HepG2 (cell line): ENCODE measurements at regions not wholly inside any gene's neighbourhood (a gene's known extent, or its start where the extent isn't known, plus 50 kb on each side); places are given as distances from the start of the nearest gene placed in this dataset.
A peak's percentile ranks its signal among the peaks of the same experiment; 100 is the strongest.

ENCODE experiments used
- ATAC-seq: fragments of 200-7000 bp; cut with Tn5 transposase; 3 replicates; pipeline ENCODE4 v1.9.1; 2020; ENCODE audit warnings: mild to moderate bottlenecking, moderate library complexity
- BruUV-seq: library from RNA; stranded (reverse); fragments of 400-500 nt; replicated peaks from 2 replicates; lab custom pipeline; 2021; lab: Mats Ljungman, UMichigan
- CTCF ChIA-PET: fragments of 300-600 bp; formaldehyde crosslinking; extraction: SDS; loops from one replicate; lab custom pipeline; 2021; ENCODE audit warnings: low total read pairs, inconsistent platforms, low intra/inter-chr PET ratio; lab: Yijun Ruan, JAX
- POLR2A ChIA-PET: fragments of 350-600 bp; sonication (Branson Sonifier 250); formaldehyde crosslinking; loops from one replicate; lab custom pipeline; 2020; ENCODE audit warnings: antibody characterized with exemption, inconsistent platforms; lab: Yijun Ruan, JAX
- DNase-seq: peaks from one replicate; pipeline ENCODE4 v3.0.0-alpha.2; 2015; ENCODE audit warnings: low spot score
- FAIRE-seq: peaks from 3 replicates; lab custom pipeline; 2011; peaks lifted over from hg19 to GRCh38; lab: Jason Lieb, UNC
- H2AFZ ChIP-seq: one replicate; pipeline ENCODE4 v1.6.1; 2011; ENCODE audit warnings: low read length, inconsistent platforms
- H3K27ac ChIP-seq: fragments of 300-600 bp; 3 replicates; pipeline ENCODE4 v1.8.0; 2011; ENCODE audit warnings: mixed run types, mild to moderate bottlenecking, mixed read lengths, low read length, inconsistent platforms; ENCODE audit not compliant: insufficient read depth; ENCODE audit errors: extremely low read length
- H3K27me3 ChIP-seq, 2 experiments: fragments of 200-600 bp in 1 of 2; 2 replicates in 1 of 2; 3 replicates in 1 of 2; pipeline versions ENCODE4 v1.6.0 to v1.8.0; 2011; ENCODE audit warnings: low read length in 2 of 2, mild to moderate bottlenecking in 2 of 2, moderate library complexity in 2 of 2, inconsistent platforms in 1 of 2; ENCODE audit not compliant: insufficient read depth in 2 of 2, control insufficient read depth in 1 of 2
- H3K36me3 ChIP-seq, 2 experiments: fragments of 200-600 bp in 1 of 2; replicated peaks in 1 of 2; 2 replicates in 1 of 2; 3 replicates in 1 of 2; pipeline versions ENCODE4 v1.5.1 to v1.8.0; 2011; ENCODE audit warnings: low read length in 2 of 2, inconsistent platforms in 1 of 2; ENCODE audit not compliant: insufficient read depth in 2 of 2, control insufficient read depth in 1 of 2
- H3K4me1 ChIP-seq: 2 replicates; pipeline ENCODE4 v1.5.1; 2012; ENCODE audit warnings: low read length, inconsistent platforms; ENCODE audit not compliant: insufficient read depth
- H3K4me2 ChIP-seq: 2 replicates; pipeline ENCODE4 v1.6.0; 2011; ENCODE audit warnings: low read depth, low read length, inconsistent platforms
- H3K4me3 ChIP-seq, 3 experiments: fragments of 200-600 bp in 1 of 3; sonication (generic), shearing (Covaris generic) in 1 of 3; replicated peaks in 1 of 3; 2 replicates each; pipeline ENCODE4 v1.5.1; 2011 to 2016; ENCODE audit warnings: low read length in 3 of 3, inconsistent platforms in 2 of 3, low read depth in 2 of 3, mild to moderate bottlenecking in 2 of 3, control low read depth in 1 of 3, mixed read lengths in 1 of 3; ENCODE audit not compliant: insufficient read depth in 1 of 3
- H3K79me2 ChIP-seq: one replicate; pipeline ENCODE4 v1.6.1; 2011; ENCODE audit warnings: low read length, inconsistent platforms; ENCODE audit not compliant: insufficient read depth
- H3K9ac ChIP-seq: 2 replicates; pipeline ENCODE4 v1.6.0; 2011; ENCODE audit warnings: mild to moderate bottlenecking, low read depth, low read length, inconsistent platforms; ENCODE audit not compliant: insufficient read depth
- H3K9me3 ChIP-seq: 2 replicates; pipeline ENCODE4 v1.5.1; 2012; ENCODE audit warnings: mild to moderate bottlenecking, low read length
- H4K20me1 ChIP-seq: 2 replicates; pipeline ENCODE4 v1.6.0; 2011; ENCODE audit warnings: inconsistent platforms, mild to moderate bottlenecking, low read length, moderate library complexity; ENCODE audit not compliant: insufficient read depth
- FOXA1 ChIP-seq, 2 experiments: fragments of 450-650 bp in 1 of 2; sonication (generic) in 1 of 2; formaldehyde crosslinking in 1 of 2; IDR thresholded peaks; 2 replicates each; pipeline versions ENCODE4 v1.4.0 to v1.6.1; 2016 to 2020; ENCODE audit warnings: missing genetic modification reagents in 1 of 2
- FOXA3 ChIP-seq: IDR thresholded peaks from 2 replicates; pipeline ENCODE4 v1.6.1; 2016; ENCODE audit warnings: missing genetic modification reagents, missing compliant biosample characterization
- FOXP1 ChIP-seq, 2 experiments: fragments of 450-650 bp in 1 of 2; IDR thresholded peaks; 2 replicates each; pipeline ENCODE4 v1.6.1; 2017 to 2018; ENCODE audit warnings: antibody characterized with exemption in 1 of 2
- HNF4A ChIP-seq: sonication (generic); formaldehyde crosslinking; IDR thresholded peaks from 2 replicates; pipeline ENCODE4 v1.4.0; 2020; ENCODE audit warnings: missing genetic modification reagents
- MAFK ChIP-seq, 2 experiments: IDR thresholded peaks in 1 of 2; conservative IDR thresholded peaks in 1 of 2; 2 replicates each; pipeline ENCODE4 v1.6.1; 2011; ENCODE audit warnings: improper control_type of control experiment in 2 of 2, low read length in 2 of 2
- STAT5B ChIP-seq: sonication (generic); formaldehyde crosslinking; IDR thresholded peaks from 2 replicates; pipeline ENCODE4 v1.4.0; 2020; ENCODE audit warnings: missing genetic modification reagents
- ZFP1 ChIP-seq: IDR thresholded peaks from 2 replicates; pipeline ENCODE4 v1.6.1; 2016
- ZFP82 ChIP-seq: sonication (generic); formaldehyde crosslinking; IDR thresholded peaks from 2 replicates; pipeline ENCODE4 v1.5.1; 2020; ENCODE audit warnings: mild to moderate bottlenecking, missing genetic modification reagents, borderline replicate concordance
- ZNF431 ChIP-seq: sonication (generic); formaldehyde crosslinking; IDR thresholded peaks from 2 replicates; pipeline ENCODE4 v1.9.0; 2022; ENCODE audit warnings: missing genetic modification reagents, low read depth, mild to moderate bottlenecking, borderline replicate concordance
- ZNF441 ChIP-seq: sonication (generic); formaldehyde crosslinking; IDR thresholded peaks from 2 replicates; pipeline ENCODE4 v1.7.0; 2021; ENCODE audit warnings: missing genetic modification reagents, borderline replicate concordance
- WGBS: methylation state at CpG from one replicate; pipeline ENCODE4 v1.1.6; 2017; ENCODE audit warnings: low lambda C conversion rate; 5-methylcytosine and 5-hydroxymethylcytosine counted together
- in situ Hi-C: cut with HindIII; loops from 2 replicates; pipeline ENCODE4 v1.10.0; 2017; ENCODE audit warnings: low pct_unique_long_range_greater_than_20kb; ENCODE audit not compliant: extremely low pct_ligation_motif_present
- intact Hi-C: fragments of 100-400 bp; cut with micrococcal nuclease; formaldehyde crosslinking; loops from one replicate; pipeline ENCODE4 v1.10.0; 2022; ENCODE audit not compliant: unreplicated experiment

- Histone ChIP-seq H3K27ac (no peak overlapping the region), H3K36me3 (no peaks in the 10 kb centered on the region), H3K4me3 (no peak overlapping the region), H3K4me2 (no peak overlapping the region), H3K9ac (no peak overlapping the region), H2AFZ (no peak overlapping the region), H3K4me1 (peaks cover 14% of the 10 kb centered on the region), H3K27me3 (0 out of 5 replicates have a peak, but pooled peaks cover 0 to 1% of the 10 kb centered on the region in 2 experiments), H4K20me1 (no peaks in the 10 kb centered on the region), H3K9me3 (peaks cover 11% of the 10 kb centered on the region; the same call in 1 of the 2 replicates), H3K79me2 (no peaks in the 10 kb centered on the region)
- no TSS peak for BruUV-seq
- ChIA-PET CTCF (no interaction called here), POLR2A (no interaction called here)
- 19% methylated on average over 2 of the region's 2 CpGs for WGBS
- TF ChIP-seq ZNF431 (CRISPR knock-in tag): no peak
- no peak for ATAC-seq
- in situ Hi-C loops (no loop called here), intact Hi-C loops (no loop called here)
- no peak for DNase-seq
- no peak for FAIRE-seq
Measured at GRCh38 chr10:29397221-29397620, 108.4 kb downstream of the LYZL1 start.

DNA sequence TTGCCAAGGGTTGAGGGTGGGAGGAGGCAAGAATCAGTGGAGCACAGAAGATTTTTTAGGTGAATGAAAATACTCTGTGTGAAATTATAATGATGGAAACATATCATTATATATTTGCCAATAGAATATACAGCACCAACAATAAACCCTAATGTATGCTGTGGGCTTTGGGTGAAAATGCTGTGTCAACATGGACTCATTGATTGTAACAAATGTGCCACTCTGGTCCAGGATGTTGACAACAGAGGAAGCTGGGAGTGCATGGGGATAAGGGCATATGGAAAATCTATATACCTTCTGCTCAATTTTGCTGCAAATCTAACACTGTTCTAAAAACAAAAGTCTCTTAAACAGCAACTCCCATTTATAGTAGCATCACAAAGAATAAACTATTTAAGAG lies 114.3 kb downstream of the LYZL1 start:
- BruUV-seq: no TSS peak
- ChIA-PET POLR2A (no interaction called here), CTCF (no interaction called here)
- peaks cover 9% of the 10 kb centered on the region; the same call in 1 of the 2 replicates for H3K4me1 ChIP-seq
- DNase-seq (no peak), ATAC-seq (no peak), FAIRE-seq (no peak)
- intact Hi-C loops: no loop called here
- no peak overlapping the region for H3K9ac ChIP-seq
- no peaks in the 10 kb centered on the region for H3K36me3 ChIP-seq
- no peak overlapping the region for H3K27ac ChIP-seq
- H3K9me3 ChIP-seq: peaks cover 31% of the 10 kb centered on the region
- in situ Hi-C loops: no loop called here
- no peaks in the 10 kb centered on the region for H3K79me2 ChIP-seq
- H4K20me1 ChIP-seq: no peaks in the 10 kb centered on the region
- H3K4me2 ChIP-seq: no peak overlapping the region
- TF ChIP-seq STAT5B (CRISPR knock-in tag): no peak
- TF ChIP-seq ZFP1: no peak
- no peak for TF ChIP-seq FOXP1 (IDR thresholded peaks at IDR 0.05)
- 0 out of 2 replicates have a peak, but pooled peaks have one; percentile 7 for TF ChIP-seq FOXP1 (CRISPR knock-in tag; IDR thresholded peaks at IDR 0.05)
- peak; percentile 83 for TF ChIP-seq FOXA3 (CRISPR knock-in tag)
- 0 out of 2 replicates have a peak, but pooled peaks have one; percentile 7 for TF ChIP-seq HNF4A (CRISPR knock-in tag)
- no peak for TF ChIP-seq ZNF441 (CRISPR knock-in tag)
- TF ChIP-seq ZFP82 (CRISPR knock-in tag): no peak
- TF ChIP-seq MAFK (conservative IDR thresholded peaks at IDR 0.05 in 1 of 2, IDR thresholded peaks at IDR 0.05 in 1 of 2; ENCODE audit: low read length in 2 of 2): peak; percentile 10 to 26; a peak in 1 of 4 replicates
- no peak for TF ChIP-seq FOXA1 (IDR thresholded peaks at IDR 0.05)
- peak; percentile 53; the same call in 1 of the 2 replicates for TF ChIP-seq FOXA1 (CRISPR knock-in tag; IDR thresholded peaks at IDR 0.05)
- no peak overlapping the region for H3K4me3 ChIP-seq
- no peaks in the 10 kb centered on the region for H3K27me3 ChIP-seq
- H2AFZ ChIP-seq: no peak overlapping the region
